Activated T-cell treated with anti-CD3 and anti-CD28 coated beads, Interleukin-2, amount 50 U/mL, for 4 hours (primary cell): ENCODE measurements at regions not wholly inside any gene's neighbourhood (a gene's known extent, or its start where the extent isn't known, plus 50 kb on each side); places are given as distances from the start of the nearest gene placed in this dataset.
"Not testable (repeated sequence)": the region's sequence is repeated elsewhere in the genome, so short reads cannot be mapped to it uniquely, and the experiment has no call there.

ENCODE experiments used
- ATAC-seq, 2 donors: fragments of 200-7000 bp; cut with Tn5 transposase; one replicate each; pipeline ENCODE4 v1.10.0; 2021
- DNase-seq: peaks from one replicate; pipeline ENCODE4 v3.0.0-alpha.2; 2020
- H3K27me3 Mint-ChIP-seq: one replicate; pipeline ENCODE4 v1.8.0; 2021; ENCODE audit warnings: low read depth, mixed read lengths
- H3K36me3 Mint-ChIP-seq: one replicate; pipeline ENCODE4 v1.8.0; 2022; ENCODE audit warnings: mixed read lengths; ENCODE audit not compliant: insufficient read depth
- H3K4me1 Mint-ChIP-seq: one replicate; pipeline ENCODE4 v1.8.0; 2021; ENCODE audit warnings: low read depth, mixed read lengths
- H3K4me3 Mint-ChIP-seq: one replicate; pipeline ENCODE4 v1.8.0; 2021; ENCODE audit warnings: mild to moderate bottlenecking, moderate library complexity, mixed read lengths
- H3K9me3 Mint-ChIP-seq: one replicate; pipeline ENCODE4 v1.8.0; 2021; ENCODE audit warnings: mixed read lengths

DNA sequence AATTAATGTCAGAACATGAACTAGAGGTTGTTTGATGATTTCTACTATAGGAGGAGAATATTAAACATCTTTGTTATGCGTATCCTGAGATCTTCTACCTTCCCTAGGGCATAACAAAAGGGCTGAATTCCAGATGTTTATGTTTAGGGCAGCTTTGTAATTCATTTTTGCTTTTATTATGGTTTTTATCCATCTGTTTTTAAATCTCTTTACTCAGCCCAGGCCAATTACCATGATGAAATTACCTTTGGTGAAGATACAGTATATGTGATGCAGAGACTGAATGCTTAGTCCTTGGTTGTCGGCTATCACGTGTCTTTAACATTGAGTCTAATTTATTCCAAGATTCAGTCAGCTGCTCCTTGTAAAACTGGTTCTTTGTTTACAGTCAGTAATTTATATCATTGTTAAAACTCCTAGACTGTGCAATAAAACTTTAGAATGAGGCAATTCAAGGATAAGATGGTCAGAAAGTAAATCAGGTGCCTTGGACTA is 176.9 kb downstream of the CTH start:
- ATAC-seq, result no peak

DNA sequence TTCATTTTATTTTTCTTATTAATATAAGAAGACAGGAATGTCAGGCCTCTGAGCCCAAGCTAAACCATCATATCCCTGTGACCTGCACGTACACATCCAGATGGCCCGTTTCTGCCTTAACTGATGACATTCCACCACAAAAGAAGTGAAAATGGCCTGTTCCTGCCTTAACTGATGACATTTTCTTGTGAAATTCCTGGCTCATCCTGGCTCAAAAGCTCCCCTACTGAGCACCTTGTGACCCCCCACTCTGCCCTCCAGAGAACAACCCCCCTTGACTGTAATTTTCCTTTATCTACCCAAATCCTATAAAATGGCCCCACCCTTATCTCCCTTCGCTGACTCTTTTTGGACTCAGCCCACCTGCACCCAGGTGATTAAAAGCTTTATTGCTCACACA is 182.5 kb downstream of the CTH start:
- H3K9me3 Mint-ChIP-seq, DNase-seq, H3K4me3 Mint-ChIP-seq, H3K4me1 Mint-ChIP-seq, ATAC-seq, H3K27me3 Mint-ChIP-seq, H3K36me3 Mint-ChIP-seq: not testable (repeated sequence)

More for the DNA sequence above, 176.9 kb downstream of the CTH start:
- Mint-ChIP-seq H3K4me1 (no peaks in the 10 kb centered on the region), H3K9me3 (no peaks in the 10 kb centered on the region), H3K27me3 (no peaks in the 10 kb centered on the region), H3K4me3 (no peak overlapping the region), H3K36me3 (no peaks in the 10 kb centered on the region)
- DNase-seq, result no peak

DNA sequence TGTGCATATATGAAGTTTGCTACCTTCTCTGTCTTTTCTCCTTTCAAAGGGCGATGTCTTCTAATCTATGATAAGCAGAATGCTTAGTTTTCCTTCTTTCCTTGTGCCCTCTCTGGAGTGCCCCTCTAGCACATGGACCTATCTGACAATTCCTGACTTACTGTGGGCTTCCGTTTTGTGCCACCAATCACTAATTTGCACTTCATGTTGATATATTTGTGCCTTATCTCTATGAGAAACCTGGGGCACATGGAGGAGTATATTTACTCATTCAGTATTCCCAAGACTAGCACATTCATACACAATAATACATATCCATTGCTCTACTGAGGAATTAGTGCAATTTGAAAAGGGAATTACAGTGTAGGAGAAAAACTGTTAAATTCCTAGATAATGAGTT is 197.7 kb downstream of the CTH start:
- Mint-ChIP-seq H3K4me3 (no peak overlapping the region), H3K9me3 (peaks cover 4% of the 10 kb centered on the region), H3K4me1 (no peaks in the 10 kb centered on the region), H3K36me3 (no peaks in the 10 kb centered on the region), H3K27me3 (no peaks in the 10 kb centered on the region)
- DNase-seq (no peak), ATAC-seq (no peak)

DNA sequence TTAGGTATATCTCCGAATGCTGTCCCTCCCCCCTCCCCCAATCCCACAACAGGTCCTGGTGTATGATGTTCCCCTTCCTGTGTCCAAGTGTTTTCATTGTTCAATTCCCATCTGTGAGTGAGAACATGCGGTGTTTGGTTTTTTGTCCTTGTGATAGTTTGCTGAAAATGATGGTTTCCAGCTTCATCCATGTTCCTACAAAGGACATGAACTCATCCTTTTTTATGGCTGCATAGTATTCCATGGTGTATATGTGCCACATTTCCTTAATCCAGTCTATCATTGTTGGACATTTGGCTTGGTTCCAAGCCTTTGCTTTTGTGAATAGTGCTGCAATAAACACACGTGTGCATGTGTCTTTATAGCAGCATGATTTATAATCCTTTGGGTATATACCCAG is 199.1 kb downstream of the CTH start:
- H3K4me1 Mint-ChIP-seq, ATAC-seq, H3K36me3 Mint-ChIP-seq, H3K9me3 Mint-ChIP-seq, H3K27me3 Mint-ChIP-seq, DNase-seq, H3K4me3 Mint-ChIP-seq: not testable (repeated sequence)

DNA sequence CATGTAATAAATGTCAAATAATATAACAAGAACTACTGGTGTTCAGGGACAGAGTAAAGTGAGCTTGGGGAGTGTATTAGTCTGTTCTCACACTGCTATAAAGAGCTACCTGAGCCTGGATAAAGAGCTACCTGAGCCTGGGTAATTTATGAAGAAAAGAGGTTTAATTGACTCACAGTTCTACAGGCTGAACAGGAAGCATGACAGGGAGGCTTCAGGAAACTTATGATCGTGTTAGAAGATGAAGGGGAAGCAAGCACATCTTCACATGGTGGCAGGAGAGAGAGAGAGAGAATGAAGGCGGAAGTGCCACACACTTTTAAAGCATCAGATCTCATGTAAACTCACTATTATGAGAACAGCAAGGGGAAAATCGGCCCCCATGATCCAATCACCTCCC is 205.9 kb downstream of the CTH start:
- Mint-ChIP-seq H3K4me3 (no peak overlapping the region), H3K4me1 (no peaks in the 10 kb centered on the region), H3K27me3 (no peaks in the 10 kb centered on the region), H3K9me3 (peaks cover 12% of the 10 kb centered on the region), H3K36me3 (no peaks in the 10 kb centered on the region)
- ATAC-seq (no peak), DNase-seq (no peak)

DNA sequence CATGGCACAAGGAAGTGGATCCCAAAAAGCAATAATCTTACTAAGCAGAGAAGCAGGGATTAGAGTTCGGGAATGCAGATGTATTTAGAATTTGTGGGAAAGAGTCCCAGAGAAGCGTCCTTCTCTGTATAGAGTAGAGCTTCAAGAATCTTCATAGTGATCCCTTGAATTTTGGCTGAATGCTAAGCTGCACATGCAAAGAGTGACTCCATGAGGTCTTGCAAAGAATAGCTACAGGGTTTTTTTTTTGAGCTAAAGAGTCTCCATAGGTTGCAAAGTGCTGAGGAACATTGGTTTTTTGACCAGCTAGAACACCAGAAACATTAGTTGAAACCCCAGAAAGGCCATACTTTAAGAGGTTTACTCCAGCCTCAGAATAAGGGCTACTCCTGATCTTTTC is 206.7 kb downstream of the CTH start:
- Mint-ChIP-seq H3K4me3 (no peak overlapping the region), H3K9me3 (peaks cover 12% of the 10 kb centered on the region)
- ATAC-seq, result no peak

DNA sequence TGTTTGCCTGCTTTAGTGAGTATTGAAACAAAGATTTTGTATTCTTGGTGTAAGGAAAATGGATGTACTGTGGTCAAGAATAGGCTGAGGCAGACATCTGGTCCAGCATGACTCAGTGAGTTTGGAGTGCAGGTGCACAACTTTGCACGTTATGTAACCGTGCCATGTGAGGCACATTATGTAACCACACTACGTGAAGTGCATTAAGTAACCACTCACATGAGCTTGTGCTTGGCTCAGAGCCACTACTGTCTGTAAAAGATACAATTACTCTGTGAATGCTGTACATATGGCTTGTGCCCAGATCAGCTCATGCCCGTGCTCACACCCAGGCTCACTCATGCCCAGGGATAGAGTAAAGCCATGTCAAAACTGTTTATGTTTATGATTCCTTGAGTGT is 216.8 kb downstream of the CTH start:
- Mint-ChIP-seq H3K9me3 (peaks cover 4% of the 10 kb centered on the region), H3K4me3 (no peak overlapping the region), H3K4me1 (no peaks in the 10 kb centered on the region), H3K27me3 (no peaks in the 10 kb centered on the region), H3K36me3 (no peaks in the 10 kb centered on the region)
- no peak for ATAC-seq
- no peak for DNase-seq

More for the DNA sequence above, 206.7 kb downstream of the CTH start:
- Mint-ChIP-seq H3K27me3 (no peaks in the 10 kb centered on the region), H3K4me1 (no peaks in the 10 kb centered on the region), H3K36me3 (no peaks in the 10 kb centered on the region)
- no peak for DNase-seq

DNA sequence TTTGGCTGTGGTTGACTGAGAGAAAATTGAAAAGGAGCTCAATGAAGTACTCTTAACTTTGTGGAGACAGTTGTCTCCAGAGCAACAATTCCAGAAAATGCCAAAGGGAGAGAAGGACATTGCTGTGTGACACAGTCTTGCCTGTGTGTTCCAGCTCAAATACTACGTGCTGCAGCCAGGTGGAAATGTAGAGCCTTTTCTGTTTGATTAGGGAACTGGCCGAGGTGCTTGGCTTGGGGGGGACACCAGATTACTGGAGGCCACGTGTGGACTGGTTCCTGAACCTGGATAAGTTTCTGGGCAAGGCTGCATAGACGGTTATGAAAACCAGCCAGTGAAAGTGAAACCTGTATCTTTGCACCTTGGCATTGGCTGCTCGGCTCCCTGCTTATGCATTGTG is 217.9 kb downstream of the CTH start:
- DNase-seq (no peak), ATAC-seq (no peak)
- Mint-ChIP-seq H3K27me3 (no peaks in the 10 kb centered on the region), H3K4me3 (no peak overlapping the region), H3K4me1 (no peaks in the 10 kb centered on the region), H3K9me3 (peaks cover 4% of the 10 kb centered on the region), H3K36me3 (no peaks in the 10 kb centered on the region)

DNA sequence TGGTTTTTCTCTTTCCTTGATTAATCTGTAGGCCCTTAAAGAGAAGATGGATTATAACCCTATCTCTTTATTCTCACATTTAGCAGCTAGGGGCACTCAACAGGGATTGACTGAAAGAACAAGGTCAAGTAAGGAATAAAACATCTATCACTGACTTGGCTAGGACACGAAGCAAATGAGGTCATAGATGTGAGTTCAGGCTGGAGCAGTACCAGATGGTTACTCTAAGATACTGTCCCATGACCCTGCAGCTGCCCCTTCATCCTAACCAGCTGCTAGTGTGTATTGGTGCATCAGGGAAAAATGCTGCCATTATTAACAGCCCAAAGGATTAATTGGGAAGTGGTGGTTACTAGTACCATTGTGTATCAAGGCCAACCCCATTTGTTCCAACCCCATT is 221.9 kb downstream of the CTH start:
- H3K36me3 Mint-ChIP-seq, result no peaks in the 10 kb centered on the region

DNA sequence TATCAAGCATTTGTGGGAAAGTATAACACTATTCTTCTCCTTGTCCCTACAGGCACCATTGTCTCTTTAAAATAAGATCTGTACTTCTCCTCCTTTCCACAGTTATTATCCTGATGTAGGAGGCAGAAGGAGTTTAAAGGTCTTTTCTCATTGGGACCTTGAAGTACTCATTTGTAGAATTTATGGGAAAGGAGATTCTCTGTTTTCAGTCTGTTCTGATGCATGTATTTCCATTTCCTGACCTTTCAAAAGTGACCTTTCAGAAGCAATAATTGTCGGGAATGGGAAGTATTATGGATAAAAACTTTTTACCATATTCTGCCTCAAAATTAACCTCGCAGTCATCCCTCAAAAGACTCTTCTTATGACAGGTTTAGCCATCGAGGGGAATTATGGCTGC is 224.8 kb downstream of the CTH start:
- DNase-seq, result no peak
- Mint-ChIP-seq H3K9me3 (no peaks in the 10 kb centered on the region), H3K27me3 (no peaks in the 10 kb centered on the region), H3K4me3 (no peak overlapping the region), H3K4me1 (no peaks in the 10 kb centered on the region), H3K36me3 (no peaks in the 10 kb centered on the region)
- no peak for ATAC-seq

More for the DNA sequence above, 221.9 kb downstream of the CTH start:
- Mint-ChIP-seq H3K4me1 (no peaks in the 10 kb centered on the region), H3K27me3 (no peaks in the 10 kb centered on the region), H3K9me3 (peaks cover 4% of the 10 kb centered on the region), H3K4me3 (no peak overlapping the region)
- no peak for ATAC-seq
- no peak for DNase-seq

DNA sequence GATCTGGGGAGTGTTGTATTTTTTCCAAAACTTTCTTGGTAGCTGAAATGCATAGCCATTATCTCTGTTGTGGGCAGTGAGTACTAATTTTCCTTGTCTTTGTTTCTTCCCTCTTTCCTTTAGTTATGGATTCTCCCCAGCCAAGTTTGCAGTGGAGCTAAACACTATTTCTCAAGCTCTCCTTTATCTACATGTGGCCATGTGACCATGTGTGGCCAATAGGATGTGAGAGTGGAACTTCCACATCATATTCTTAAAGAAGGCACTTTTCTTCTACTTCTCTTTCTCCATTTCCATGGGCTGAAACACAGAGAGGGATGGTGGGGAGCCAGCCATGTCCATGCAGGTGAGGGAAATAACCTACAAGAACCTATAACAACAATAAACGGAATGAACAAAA is 230.8 kb downstream of the CTH start:
- H3K4me3 Mint-ChIP-seq, result no peak overlapping the region
- no peaks in the 10 kb centered on the region for H3K27me3 Mint-ChIP-seq
- no peaks in the 10 kb centered on the region for H3K4me1 Mint-ChIP-seq
- H3K36me3 Mint-ChIP-seq, result no peaks in the 10 kb centered on the region
- no peaks in the 10 kb centered on the region for H3K9me3 Mint-ChIP-seq
- DNase-seq (no peak), ATAC-seq (no peak)

DNA sequence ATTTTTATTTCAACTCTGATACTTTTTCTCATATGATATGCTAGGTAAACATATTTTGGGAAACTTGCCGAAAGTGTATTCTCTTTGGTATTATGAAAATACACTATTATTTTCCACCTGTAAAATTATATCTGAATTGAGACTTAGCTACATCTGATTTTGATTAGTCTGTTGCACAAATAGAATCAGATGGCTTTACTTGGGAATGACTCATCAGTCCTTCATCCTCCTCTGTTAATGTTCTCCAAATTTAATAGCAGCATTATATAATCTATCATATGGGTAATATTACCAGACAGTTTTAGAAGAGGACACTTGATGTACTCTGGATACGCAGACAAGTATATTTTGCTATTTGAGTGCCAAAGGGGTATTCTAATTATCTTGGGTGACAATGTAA is 245.3 kb downstream of the CTH start:
- ATAC-seq (no peak), DNase-seq (no peak)
- no peaks in the 10 kb centered on the region for H3K9me3 Mint-ChIP-seq
- no peaks in the 10 kb centered on the region for H3K27me3 Mint-ChIP-seq
- no peaks in the 10 kb centered on the region for H3K36me3 Mint-ChIP-seq
- no peak overlapping the region for H3K4me3 Mint-ChIP-seq
- no peaks in the 10 kb centered on the region for H3K4me1 Mint-ChIP-seq

DNA sequence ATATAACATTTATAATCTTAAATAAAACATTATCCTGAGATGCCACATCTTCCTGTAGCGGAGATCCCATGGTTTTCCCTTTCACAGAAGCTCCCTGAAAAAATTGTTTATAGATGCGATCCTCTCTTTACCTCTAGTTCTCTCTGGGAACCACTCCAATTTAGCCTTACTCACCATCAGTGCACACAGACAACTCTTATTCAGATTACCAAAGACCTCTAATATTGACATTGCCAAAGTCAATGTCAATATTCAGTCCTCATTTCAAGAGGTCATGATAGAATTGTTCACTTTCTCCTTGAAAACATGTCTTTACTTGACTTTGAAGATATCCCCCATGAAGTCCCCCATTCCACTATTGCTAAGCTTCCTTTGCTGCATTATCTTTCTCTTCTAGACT is 248.8 kb downstream of the CTH start:
- Mint-ChIP-seq H3K36me3 (no peaks in the 10 kb centered on the region), H3K4me3 (no peak overlapping the region), H3K4me1 (no peaks in the 10 kb centered on the region), H3K9me3 (no peaks in the 10 kb centered on the region), H3K27me3 (no peaks in the 10 kb centered on the region)
- no peak for ATAC-seq
- no peak for DNase-seq

DNA sequence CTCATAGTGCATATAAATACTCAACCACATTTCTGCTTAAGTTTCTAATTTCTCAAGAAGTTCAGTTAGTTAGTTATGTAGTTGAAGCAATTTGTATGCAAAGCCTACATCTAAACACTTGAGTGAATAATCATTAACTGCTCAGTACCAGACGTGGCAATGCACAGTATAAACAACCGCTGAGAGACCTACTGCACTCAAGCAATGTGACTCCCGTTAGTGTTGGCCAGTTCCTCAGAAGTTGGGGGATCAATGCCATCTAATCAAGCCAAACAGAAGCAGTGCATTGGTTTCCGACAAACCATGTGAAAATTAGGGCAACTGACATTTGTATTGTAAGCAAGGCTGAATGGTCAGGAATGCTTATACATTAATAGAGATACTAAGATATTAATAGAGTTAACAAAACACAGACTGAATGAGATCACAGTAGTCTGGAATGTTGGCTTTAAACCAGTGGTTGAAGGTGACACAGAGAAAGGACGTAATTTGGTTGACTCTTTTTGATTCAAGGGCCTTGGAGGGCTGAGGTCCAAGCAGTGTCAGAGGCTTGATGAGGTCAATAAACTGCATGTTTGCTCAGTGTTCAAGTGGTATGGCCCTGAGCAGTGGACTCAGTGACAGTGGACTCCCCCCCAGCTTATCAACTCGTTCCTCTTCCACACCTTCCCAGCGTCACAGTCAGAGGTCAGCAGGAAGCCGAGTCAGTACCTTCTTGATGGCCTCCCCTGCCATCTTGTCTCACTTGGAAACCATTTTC is 255.5 kb downstream of the CTH start:
- no peak for DNase-seq
- no peaks in the 10 kb centered on the region for H3K27me3 Mint-ChIP-seq
- H3K4me3 Mint-ChIP-seq, result no peak overlapping the region
- H3K36me3 Mint-ChIP-seq, result no peaks in the 10 kb centered on the region
- ATAC-seq, result no peak
- H3K4me1 Mint-ChIP-seq, result no peaks in the 10 kb centered on the region
- H3K9me3 Mint-ChIP-seq, result no peaks in the 10 kb centered on the region

DNA sequence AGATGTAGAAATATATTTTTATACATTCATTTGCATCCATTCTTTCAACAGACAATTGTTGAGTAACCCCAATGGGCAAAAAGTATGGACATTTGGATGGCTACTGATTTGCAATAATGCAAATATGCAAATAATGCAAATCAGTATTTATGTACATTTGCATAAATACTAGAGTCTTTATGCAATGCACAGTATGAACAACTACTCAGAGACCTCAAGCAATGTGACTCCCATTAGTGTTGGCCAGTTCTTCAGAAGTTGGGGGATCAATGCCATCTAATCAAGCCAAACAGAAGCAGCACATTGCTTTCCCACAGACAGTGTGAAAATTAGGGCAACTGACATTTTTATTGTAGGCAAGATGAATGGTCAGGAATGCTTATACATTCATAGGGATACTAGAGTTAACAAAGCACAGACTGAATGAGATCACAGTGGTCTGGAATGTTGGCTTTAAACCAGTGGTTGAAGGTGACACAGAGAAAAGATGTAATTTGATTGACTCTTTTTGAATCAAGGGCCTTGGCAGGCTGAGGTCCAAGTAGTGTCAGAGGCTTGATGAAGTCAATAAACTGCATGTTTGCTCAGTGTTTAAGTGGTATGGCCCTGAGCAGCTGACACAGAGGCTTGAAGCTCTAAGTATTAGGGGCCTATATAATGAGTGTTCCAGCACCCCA is 256.6 kb downstream of the CTH start:
- H3K4me3 Mint-ChIP-seq, result no peak overlapping the region

More for the DNA sequence above, 256.6 kb downstream of the CTH start:
- H3K9me3 Mint-ChIP-seq, result no peaks in the 10 kb centered on the region
- no peak for DNase-seq
- H3K27me3 Mint-ChIP-seq, result no peaks in the 10 kb centered on the region
- no peak for ATAC-seq
- no peaks in the 10 kb centered on the region for H3K4me1 Mint-ChIP-seq
- H3K36me3 Mint-ChIP-seq, result no peaks in the 10 kb centered on the region
